Parathyroid adenoma (tissue), 2 donors: ENCODE measurements at regions not wholly inside any gene's neighbourhood (a gene's known extent, or its start where the extent isn't known, plus 50 kb on each side); places are given as distances from the start of the nearest gene placed in this dataset.

Source experiments
- H2AFZ ChIP-seq: fragments of 300-600 bp; sonication (generic); one replicate; pipeline ENCODE4 v1.7.0; 2017; ENCODE audit warnings: antibody characterized with exemption, mild to moderate bottlenecking
- H3K27ac ChIP-seq: fragments of 300-600 bp; sonication (generic); one replicate; pipeline ENCODE4 v1.7.0; 2017
- H3K27me3 ChIP-seq: fragments of 300-600 bp; sonication (generic); one replicate; pipeline ENCODE4 v1.7.0; 2017; ENCODE audit warnings: low read length; ENCODE audit not compliant: control insufficient read depth, insufficient read depth
- H3K36me3 ChIP-seq: fragments of 300-600 bp; sonication (generic); one replicate; pipeline ENCODE4 v1.7.0; 2017; ENCODE audit warnings: low read length; ENCODE audit not compliant: control insufficient read depth, insufficient read depth
- H3K4me1 ChIP-seq: fragments of 300-600 bp; sonication (generic); one replicate; pipeline ENCODE4 v1.7.0; 2017; ENCODE audit warnings: control low read depth
- H3K4me2 ChIP-seq: fragments of 300-600 bp; sonication (generic); one replicate; pipeline ENCODE4 v1.7.0; 2017; ENCODE audit warnings: low read length
- H3K4me3 ChIP-seq: fragments of 300-600 bp; sonication (generic); one replicate; pipeline ENCODE4 v1.7.0; 2017; ENCODE audit warnings: low read depth, low read length
- H3K79me2 ChIP-seq: fragments of 300-600 bp; sonication (generic); one replicate; pipeline ENCODE4 v1.7.0; 2017; ENCODE audit warnings: control low read depth
- H3K9ac ChIP-seq: fragments of 300-600 bp; sonication (generic); one replicate; pipeline ENCODE4 v1.7.0; 2017; ENCODE audit warnings: mild to moderate bottlenecking
- H3K9me3 ChIP-seq: fragments of 300-600 bp; sonication (generic); one replicate; pipeline ENCODE4 v1.7.0; 2017; ENCODE audit warnings: low read length; ENCODE audit not compliant: control insufficient read depth
- TF ChIP-seq, protein P1 (sequence below): fragments of 300-600 bp; sonication (generic); IDR thresholded peaks from one replicate; pipeline ENCODE4 v1.7.0; 2017; ENCODE audit warnings: antibody characterized with exemption, mild to moderate bottlenecking
- donor health status: primary hyperparathyroidism.

DNA sequence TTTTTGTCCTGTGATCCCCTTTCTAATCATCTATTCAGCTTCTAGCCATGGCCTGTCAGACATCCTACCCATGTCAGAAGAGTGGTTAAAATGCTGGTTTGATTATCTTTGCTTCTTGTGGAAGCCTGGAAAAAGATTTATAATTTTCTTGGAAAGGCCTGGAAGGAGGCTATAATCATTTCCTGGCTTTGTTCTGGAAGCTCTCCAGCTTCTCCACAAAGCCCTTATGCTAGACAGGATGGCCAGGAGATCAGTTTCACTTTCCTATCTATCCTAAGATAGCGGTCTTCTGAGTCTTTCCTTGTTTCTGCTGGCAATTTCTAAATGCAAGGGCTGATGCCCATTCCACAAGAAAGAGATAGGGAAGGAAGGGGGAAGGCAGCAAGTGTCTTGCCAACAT lies 90.9 kb upstream of the SLC44A3 start:
- no peak overlapping the region for H3K9ac ChIP-seq
- no peaks in the 10 kb centered on the region for H3K4me1 ChIP-seq
- H3K9me3 ChIP-seq = no peaks in the 10 kb centered on the region
- no peaks in the 10 kb centered on the region for H3K27me3 ChIP-seq
- no peak overlapping the region for H3K4me2 ChIP-seq
- no peaks in the 10 kb centered on the region for H3K79me2 ChIP-seq
- TF ChIP-seq, protein P1, sequence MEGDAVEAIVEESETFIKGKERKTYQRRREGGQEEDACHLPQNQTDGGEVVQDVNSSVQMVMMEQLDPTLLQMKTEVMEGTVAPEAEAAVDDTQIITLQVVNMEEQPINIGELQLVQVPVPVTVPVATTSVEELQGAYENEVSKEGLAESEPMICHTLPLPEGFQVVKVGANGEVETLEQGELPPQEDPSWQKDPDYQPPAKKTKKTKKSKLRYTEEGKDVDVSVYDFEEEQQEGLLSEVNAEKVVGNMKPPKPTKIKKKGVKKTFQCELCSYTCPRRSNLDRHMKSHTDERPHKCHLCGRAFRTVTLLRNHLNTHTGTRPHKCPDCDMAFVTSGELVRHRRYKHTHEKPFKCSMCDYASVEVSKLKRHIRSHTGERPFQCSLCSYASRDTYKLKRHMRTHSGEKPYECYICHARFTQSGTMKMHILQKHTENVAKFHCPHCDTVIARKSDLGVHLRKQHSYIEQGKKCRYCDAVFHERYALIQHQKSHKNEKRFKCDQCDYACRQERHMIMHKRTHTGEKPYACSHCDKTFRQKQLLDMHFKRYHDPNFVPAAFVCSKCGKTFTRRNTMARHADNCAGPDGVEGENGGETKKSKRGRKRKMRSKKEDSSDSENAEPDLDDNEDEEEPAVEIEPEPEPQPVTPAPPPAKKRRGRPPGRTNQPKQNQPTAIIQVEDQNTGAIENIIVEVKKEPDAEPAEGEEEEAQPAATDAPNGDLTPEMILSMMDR = no peak
- H3K36me3 ChIP-seq = no peaks in the 10 kb centered on the region
- no peak overlapping the region for H3K4me3 ChIP-seq
- H3K27ac ChIP-seq = peak overlapping the region; percentile 30
- H2AFZ ChIP-seq = no peak overlapping the region

DNA sequence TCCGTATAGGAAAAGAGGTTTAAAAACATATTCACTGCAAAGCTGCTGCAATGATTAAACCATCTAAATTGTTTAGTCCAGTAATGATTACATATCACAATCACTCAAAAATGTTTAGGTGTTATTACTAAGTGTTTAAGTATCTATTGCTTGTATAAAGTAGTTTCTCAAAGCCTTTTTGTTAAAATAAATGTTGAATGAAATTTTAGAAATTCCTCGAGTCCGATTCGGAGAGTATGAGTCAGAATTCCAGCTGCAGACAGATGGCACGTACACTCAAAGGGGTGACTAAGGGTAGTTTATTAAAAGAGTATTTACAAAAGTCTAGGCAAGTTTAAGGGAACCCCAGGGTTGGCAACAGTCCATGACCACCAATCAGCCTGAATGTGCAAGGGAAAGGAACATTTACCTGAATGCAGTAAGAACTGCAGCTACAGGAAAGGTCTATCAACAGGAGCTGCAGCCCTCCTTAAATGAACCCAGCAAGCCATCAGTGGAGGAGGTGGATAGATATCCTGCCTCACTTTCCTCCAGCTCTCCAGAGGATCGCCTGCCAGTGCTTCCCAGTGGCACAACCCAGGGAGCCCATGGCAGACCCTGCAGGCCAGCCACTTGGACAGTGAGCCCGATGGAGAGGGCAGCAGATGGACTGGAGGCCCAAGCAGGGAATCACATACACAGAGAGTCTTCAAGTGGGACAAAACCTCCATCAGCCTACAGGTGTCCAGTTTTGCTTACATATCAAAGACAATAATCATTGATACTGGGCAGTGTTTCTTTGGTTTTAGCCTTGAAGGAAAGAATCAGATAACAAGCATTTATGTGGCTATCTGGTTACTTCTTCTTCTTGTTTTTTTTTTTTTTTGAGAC lies 92.1 kb upstream of the SLC44A3 start:
- H3K79me2 ChIP-seq = no peaks in the 10 kb centered on the region
- H3K9me3 ChIP-seq = no peaks in the 10 kb centered on the region
- TF ChIP-seq, protein P1 = no peak
- H3K27me3 ChIP-seq = no peaks in the 10 kb centered on the region
- no peak overlapping the region for H3K27ac ChIP-seq
- no peak overlapping the region for H3K9ac ChIP-seq
- no peak overlapping the region for H2AFZ ChIP-seq
- H3K36me3 ChIP-seq = no peaks in the 10 kb centered on the region
- H3K4me3 ChIP-seq = no peak overlapping the region
- no peak overlapping the region for H3K4me2 ChIP-seq
- no peaks in the 10 kb centered on the region for H3K4me1 ChIP-seq

DNA sequence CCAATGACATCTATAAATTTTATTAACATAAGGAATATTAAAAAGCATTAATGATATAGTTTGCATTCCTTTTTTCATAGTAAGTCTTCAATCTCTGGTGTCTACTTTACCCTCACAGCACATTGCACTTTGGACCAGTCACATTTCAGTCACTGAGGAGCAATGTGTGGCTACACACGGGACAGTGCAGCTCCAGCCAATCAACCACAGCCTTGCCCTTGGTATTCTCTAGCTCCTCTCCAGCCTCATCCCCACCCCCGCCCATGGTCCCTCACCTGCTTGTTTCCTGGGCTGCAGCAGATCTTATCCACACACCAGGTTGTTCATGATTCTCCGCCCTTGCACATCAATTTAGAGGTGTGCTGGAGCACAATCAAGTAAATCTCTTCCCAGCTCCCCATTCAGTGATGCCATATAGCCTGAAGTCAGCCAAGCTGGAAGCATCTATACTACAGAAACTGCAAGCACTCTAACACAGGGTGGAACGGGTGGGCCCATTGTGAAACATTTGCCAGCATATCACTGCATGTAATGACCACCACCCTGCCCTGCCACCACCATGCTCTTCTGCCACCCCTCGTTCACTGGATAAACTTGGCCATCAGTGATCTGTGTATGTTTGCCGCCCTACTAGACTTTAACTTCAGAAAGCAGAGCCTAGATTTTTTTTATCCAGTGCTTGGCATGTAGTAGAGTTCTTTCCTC lies 93.0 kb upstream of the SLC44A3 start:
- no peak overlapping the region for H3K27ac ChIP-seq
- no peaks in the 10 kb centered on the region for H3K4me1 ChIP-seq
- no peak overlapping the region for H3K4me3 ChIP-seq
- H3K9ac ChIP-seq = no peak overlapping the region
- no peak overlapping the region for H2AFZ ChIP-seq
- H3K27me3 ChIP-seq = no peaks in the 10 kb centered on the region
- TF ChIP-seq, protein P1 = no peak
- H3K4me2 ChIP-seq = no peak overlapping the region
- H3K36me3 ChIP-seq = no peaks in the 10 kb centered on the region
- H3K9me3 ChIP-seq = no peaks in the 10 kb centered on the region
- no peaks in the 10 kb centered on the region for H3K79me2 ChIP-seq

GRCh38 chr1:94725566-94725965 lies 94.6 kb upstream of the SLC44A3 start:
- Histone ChIP-seq H3K4me3 (no peak overlapping the region), H3K79me2 (no peaks in the 10 kb centered on the region), H3K9me3 (no peaks in the 10 kb centered on the region), H3K4me1 (no peaks in the 10 kb centered on the region), H2AFZ (no peak overlapping the region), H3K27ac (no peak overlapping the region), H3K36me3 (no peaks in the 10 kb centered on the region), H3K9ac (no peak overlapping the region), H3K4me2 (no peak overlapping the region), H3K27me3 (no peaks in the 10 kb centered on the region)
- TF ChIP-seq, protein P1 = no peak
